Trophoblast cell (in vitro differentiated cells and primary cell): ENCODE measurements at regions not wholly inside any gene's neighbourhood (a gene's known extent, or its start where the extent isn't known, plus 50 kb on each side); places are given as distances from the start of the nearest gene placed in this dataset.

Experiments used
- DNase-seq, 2 donors: peaks; one replicate each; pipeline ENCODE4 v3.0.0-alpha.2; 2016
- H2AFZ ChIP-seq: 2 replicates; pipeline ENCODE4 v1.6.1; 2013; ENCODE audit warnings: low read length, moderate library complexity, mild to moderate bottlenecking; ENCODE audit not compliant: insufficient read depth, poor library complexity
- H2AK5ac ChIP-seq: 2 replicates; pipeline ENCODE4 v1.6.1; 2013; ENCODE audit warnings: mild to moderate bottlenecking, low read length
- H2BK120ac ChIP-seq: 2 replicates; pipeline ENCODE4 v1.6.1; 2013; ENCODE audit warnings: low read length, mild to moderate bottlenecking, moderate library complexity; ENCODE audit not compliant: insufficient read depth, poor library complexity
- H2BK12ac ChIP-seq: 2 replicates; pipeline ENCODE4 v1.6.1; 2013; ENCODE audit warnings: mild to moderate bottlenecking, low read length, moderate library complexity
- H2BK5ac ChIP-seq: 2 replicates; pipeline ENCODE4 v1.6.1; 2013; ENCODE audit warnings: low read length, low read depth, moderate library complexity, mild to moderate bottlenecking; ENCODE audit not compliant: poor library complexity
- H3K14ac ChIP-seq: 2 replicates; pipeline ENCODE4 v1.6.1; 2013; ENCODE audit warnings: mild to moderate bottlenecking, low read length
- H3K18ac ChIP-seq: 2 replicates; pipeline ENCODE4 v1.6.1; 2013; ENCODE audit warnings: mild to moderate bottlenecking, low read length
- H3K23ac ChIP-seq: 2 replicates; pipeline ENCODE4 v1.6.1; 2013; ENCODE audit warnings: low read length
- H3K27ac ChIP-seq: 2 replicates; pipeline ENCODE4 v1.5.1; 2013; ENCODE audit warnings: low read depth, mild to moderate bottlenecking, inconsistent platforms, low read length, moderate library complexity
- H3K27me3 ChIP-seq: 2 replicates; pipeline ENCODE4 v1.6.1; 2013; ENCODE audit warnings: inconsistent platforms, mild to moderate bottlenecking, low read length, moderate library complexity; ENCODE audit not compliant: insufficient read depth
- H3K36me3 ChIP-seq, 2 experiments: 1 replicate in 1 of 2; 2 replicates in 1 of 2; pipeline ENCODE4 v1.6.1; 2013; ENCODE audit warnings: low read length in 2 of 2, mild to moderate bottlenecking in 2 of 2, moderate library complexity in 1 of 2; ENCODE audit not compliant: insufficient read depth in 2 of 2, control insufficient read depth in 1 of 2
- H3K4ac ChIP-seq: 2 replicates; pipeline ENCODE4 v1.6.1; 2013; ENCODE audit warnings: low read depth, mild to moderate bottlenecking, low read length, moderate library complexity
- H3K4me1 ChIP-seq, 2 experiments: 1 replicate in 1 of 2; 2 replicates in 1 of 2; pipeline ENCODE4 v1.6.1; 2013; ENCODE audit warnings: low read length in 2 of 2, mild to moderate bottlenecking in 2 of 2, moderate library complexity in 1 of 2; ENCODE audit not compliant: insufficient read depth in 2 of 2, control insufficient read depth in 1 of 2
- H3K4me2 ChIP-seq: 2 replicates; pipeline ENCODE4 v1.6.1; 2013; ENCODE audit warnings: inconsistent platforms, mild to moderate bottlenecking, low read length, moderate library complexity
- H3K4me3 ChIP-seq: 2 replicates; pipeline ENCODE4 v1.5.1; 2013; ENCODE audit warnings: mild to moderate bottlenecking, low read depth, low read length, inconsistent platforms
- H3K79me1 ChIP-seq: one replicate; pipeline ENCODE4 v1.6.1; 2013; ENCODE audit warnings: low read length
- H3K79me2 ChIP-seq: 2 replicates; pipeline ENCODE4 v1.6.1; 2013; ENCODE audit warnings: low read length, mild to moderate bottlenecking; ENCODE audit not compliant: control insufficient read depth, insufficient read depth, poor library complexity
- H3K9ac ChIP-seq: 2 replicates; pipeline ENCODE4 v1.6.1; 2013; ENCODE audit warnings: mild to moderate bottlenecking, low read length
- H3K9me3 ChIP-seq: 2 replicates; pipeline ENCODE4 v1.6.1; 2013; ENCODE audit warnings: low read depth, mild to moderate bottlenecking, control low read depth, inconsistent platforms, low read length; ENCODE audit not compliant: insufficient read depth
- H4K12ac ChIP-seq: 2 replicates; pipeline ENCODE4 v1.6.1; 2013; ENCODE audit warnings: low read depth, mild to moderate bottlenecking, low read length, moderate library complexity
- H4K8ac ChIP-seq: 2 replicates; pipeline ENCODE4 v1.6.1; 2013; ENCODE audit warnings: low read depth, mild to moderate bottlenecking, low read length, moderate library complexity
- H4K91ac ChIP-seq: one replicate; pipeline ENCODE4 v1.6.1; 2013; ENCODE audit warnings: low read depth, mild to moderate bottlenecking, low read length, moderate library complexity
- WGBS: extraction: QIAGEN DNeasy Blood & Tissue Kit; methylation state at CpG from one replicate; pipeline ENCODE4 v1.1.7; 2013; ENCODE audit warnings: missing lambda C conversion rate; ENCODE audit not compliant: insufficient read length, insufficient coverage; ENCODE audit errors: extremely low coverage; 5-methylcytosine and 5-hydroxymethylcytosine counted together

DNA sequence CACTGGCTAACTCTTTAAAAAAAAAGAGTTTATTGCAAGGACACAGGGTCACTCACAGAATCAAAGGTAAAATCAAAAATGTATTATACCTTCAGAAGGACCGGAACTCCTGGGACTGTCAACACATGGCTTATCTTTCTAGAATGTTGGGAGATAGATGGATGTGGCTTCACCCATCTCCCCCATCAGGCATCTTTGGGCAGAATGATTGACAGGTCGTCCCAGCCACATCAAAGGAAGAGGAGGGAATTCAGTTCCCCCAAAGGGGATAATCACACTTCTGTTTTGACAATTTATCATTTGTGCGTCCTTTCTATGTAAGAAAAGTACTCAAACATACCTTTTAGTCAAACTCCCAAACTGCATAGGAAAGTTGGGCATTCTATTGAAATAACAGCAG, 228.6 kb upstream of the CDH5 start:
- Histone ChIP-seq H3K4me1 (peaks cover 6 to 11% of the 10 kb centered on the region in 2 experiments), H3K79me2 (no peaks in the 10 kb centered on the region), H3K4me3 (no peak overlapping the region), H3K4me2 (no peak overlapping the region), H2AK5ac (no peak overlapping the region), H3K14ac (no peak overlapping the region), H3K23ac (no peak overlapping the region), H2BK5ac (no peak overlapping the region), H3K9me3 (no peaks in the 10 kb centered on the region), H3K18ac (no peak overlapping the region), H4K8ac (no peak overlapping the region), H3K9ac (no peak overlapping the region), H4K91ac (no peak overlapping the region), H2AFZ (no peak overlapping the region), H2BK120ac (no peak overlapping the region), H3K79me1 (no peaks in the 10 kb centered on the region), H2BK12ac (no peak overlapping the region), H3K27ac (no peak overlapping the region), H3K4ac (no peak overlapping the region), H4K12ac (no peak overlapping the region), H3K36me3 (no peaks in the 10 kb centered on the region), H3K27me3 (no peaks in the 10 kb centered on the region)
- WGBS = no CpG with 5 or more reads among the region's 3 CpGs
- DNase-seq = no peak

DNA sequence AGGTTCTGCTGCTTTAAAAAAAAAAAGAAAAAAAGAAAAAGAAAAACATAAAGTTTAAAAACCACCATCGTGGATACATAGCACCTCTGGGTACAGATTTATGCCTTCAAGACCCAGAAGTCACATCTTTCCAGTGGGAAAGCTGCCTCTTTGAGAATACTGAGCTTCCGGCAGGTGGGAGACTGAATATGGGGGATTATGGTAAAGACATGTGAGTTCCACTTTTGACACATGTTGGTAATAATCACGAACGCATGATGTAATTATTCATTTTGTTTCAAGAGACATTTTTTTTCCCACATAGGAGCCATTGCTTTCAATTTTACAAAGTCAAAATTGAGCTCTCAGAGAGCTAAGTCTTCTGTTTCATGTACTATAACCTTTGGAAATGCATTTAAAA, 229.7 kb upstream of the CDH5 start:
- Histone ChIP-seq H4K12ac (no peak overlapping the region), H3K4ac (no peak overlapping the region), H3K9me3 (no peaks in the 10 kb centered on the region), H3K27me3 (no peaks in the 10 kb centered on the region), H3K4me1 (peaks cover 6 to 11% of the 10 kb centered on the region in 2 experiments), H3K14ac (no peak overlapping the region), H2BK5ac (no peak overlapping the region), H2BK12ac (no peak overlapping the region), H3K23ac (no peak overlapping the region), H3K9ac (no peak overlapping the region), H3K79me1 (no peaks in the 10 kb centered on the region), H2AFZ (no peak overlapping the region), H3K4me2 (no peak overlapping the region), H3K36me3 (no peaks in the 10 kb centered on the region), H3K18ac (no peak overlapping the region), H3K79me2 (no peaks in the 10 kb centered on the region), H3K27ac (no peak overlapping the region), H4K8ac (no peak overlapping the region), H3K4me3 (no peak overlapping the region), H2BK120ac (no peak overlapping the region), H2AK5ac (no peak overlapping the region), H4K91ac (no peak overlapping the region)
- WGBS = no CpG with 5 or more reads among the region's 4 CpGs
- DNase-seq = no peak

DNA sequence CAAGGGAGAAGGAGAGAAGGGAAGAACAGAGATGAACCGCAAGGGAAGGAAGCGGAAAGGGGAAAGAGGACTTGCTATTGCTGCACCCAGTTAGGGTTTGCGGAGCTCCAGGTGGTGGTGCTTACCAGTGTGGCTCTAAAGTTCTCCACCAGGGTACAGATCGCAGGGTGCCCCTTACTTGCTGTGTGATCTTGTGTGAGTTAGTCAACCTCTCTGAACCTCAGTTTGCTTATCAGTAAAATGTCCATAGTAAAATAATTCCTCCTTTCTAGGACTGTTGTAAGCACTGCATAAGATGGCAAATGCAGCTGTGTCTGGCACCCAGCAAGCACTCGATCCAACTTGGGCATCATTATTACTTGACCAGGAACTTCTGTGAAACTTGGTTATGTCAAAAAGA, 230.7 kb upstream of the CDH5 start:
- no peak overlapping the region for H3K27ac ChIP-seq

GRCh38 chr16:66135421-66135831, 231.1 kb upstream of the CDH5 start:
- H3K18ac ChIP-seq = no peak overlapping the region

More for the DNA sequence above, 230.7 kb upstream of the CDH5 start:
- H3K18ac ChIP-seq = no peak overlapping the region
- no peak overlapping the region for H3K4me2 ChIP-seq
- no peak overlapping the region for H3K4me3 ChIP-seq
- no peak for DNase-seq
- H4K8ac ChIP-seq = no peak overlapping the region
- H3K79me2 ChIP-seq = no peaks in the 10 kb centered on the region
- H4K91ac ChIP-seq = no peak overlapping the region
- H2AFZ ChIP-seq = no peak overlapping the region
- no peaks in the 10 kb centered on the region for H3K27me3 ChIP-seq
- H3K23ac ChIP-seq = no peak overlapping the region
- no peak overlapping the region for H3K4ac ChIP-seq
- H3K14ac ChIP-seq = no peak overlapping the region
- H2AK5ac ChIP-seq = no peak overlapping the region
- H2BK120ac ChIP-seq = no peak overlapping the region
- no peaks in the 10 kb centered on the region for H3K9me3 ChIP-seq
- H3K4me1 ChIP-seq = peaks cover 6 to 11% of the 10 kb centered on the region in 2 experiments
- H3K9ac ChIP-seq = no peak overlapping the region
- no peaks in the 10 kb centered on the region for H3K36me3 ChIP-seq
- no peak overlapping the region for H2BK5ac ChIP-seq
- no CpG with 5 or more reads among the region's 5 CpGs for WGBS
- no peak overlapping the region for H2BK12ac ChIP-seq
- H3K79me1 ChIP-seq = no peaks in the 10 kb centered on the region
- no peak overlapping the region for H4K12ac ChIP-seq

More at GRCh38 chr16:66135421-66135831, 231.1 kb upstream of the CDH5 start:
- Histone ChIP-seq H4K12ac (no peak overlapping the region), H3K27ac (no peak overlapping the region), H3K36me3 (no peaks in the 10 kb centered on the region), H4K91ac (no peak overlapping the region), H3K4me3 (no peak overlapping the region), H3K23ac (no peak overlapping the region), H3K14ac (no peak overlapping the region), H2AFZ (no peak overlapping the region), H3K9me3 (no peaks in the 10 kb centered on the region), H3K79me2 (no peaks in the 10 kb centered on the region), H2BK120ac (no peak overlapping the region), H3K9ac (no peak overlapping the region), H3K4ac (no peak overlapping the region), H3K79me1 (no peaks in the 10 kb centered on the region), H3K27me3 (no peaks in the 10 kb centered on the region), H2AK5ac (no peak overlapping the region), H3K4me2 (no peak overlapping the region), H4K8ac (no peak overlapping the region), H3K4me1 (peaks cover 6 to 12% of the 10 kb centered on the region in 2 experiments), H2BK5ac (no peak overlapping the region), H2BK12ac (no peak overlapping the region)
- no CpG with 5 or more reads among the region's 4 CpGs for WGBS
- no peak for DNase-seq
